ENCODE measurements at regions not wholly inside any gene's neighbourhood (a gene's known extent, or its start where the extent isn't known, plus 50 kb on each side); places are given as distances from the start of the nearest gene placed in this dataset.

DNA sequence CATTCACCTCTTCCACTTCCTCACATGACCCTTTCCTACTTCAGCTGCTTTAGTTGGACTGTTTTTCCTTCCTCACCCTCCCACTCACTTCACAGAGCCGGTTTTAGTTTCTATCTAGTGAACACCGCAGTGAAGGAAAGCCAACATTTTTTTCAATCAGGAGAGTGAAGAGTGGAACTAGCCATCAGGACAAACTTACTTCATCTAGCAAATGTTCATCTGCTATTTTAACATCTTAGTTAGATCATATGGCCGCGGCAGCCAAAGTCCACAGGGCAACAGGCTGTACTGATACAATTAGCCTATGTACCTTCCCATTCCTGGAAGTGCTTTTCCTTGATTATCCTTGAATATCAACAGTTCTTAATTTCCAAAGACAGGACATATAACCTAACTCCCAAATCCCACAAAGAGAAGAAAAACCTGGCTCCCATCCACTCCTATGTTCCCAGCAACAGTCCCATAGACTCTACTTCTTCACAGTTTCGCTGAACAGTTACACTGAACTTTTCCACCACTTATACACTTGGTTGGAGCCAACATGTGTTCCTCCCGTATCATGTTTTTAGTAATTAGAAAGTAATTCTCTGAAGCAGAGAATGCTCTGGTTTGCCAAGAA lies 456.2 kb upstream of the THBS1 start:
- Histone ChIP-seq H3K36me3 (ENCODE audit: insufficient read depth, low read length) (no peaks in the 10 kb centered on the region), H3K4me2 (ENCODE audit: low read depth, low read length, poor library complexity, severe bottlenecking) (no peak overlapping the region), H3K4me1 (ENCODE audit: low read length) (no peaks in the 10 kb centered on the region), H3K9me2 (replicated peaks; ENCODE audit: insufficient read depth, low read length) (no peaks in the 10 kb centered on the region), H3K4me3 (ENCODE audit: low read length) (no peak overlapping the region), H3K9ac (ENCODE audit: low read length) (no peak overlapping the region), H2AFZ (ENCODE audit: low read length) (no peak overlapping the region), H4K20me1 (ENCODE audit: insufficient read depth, low read depth, low read length) (no peaks in the 10 kb centered on the region), H3K27me3 (ENCODE audit: low read length) (no peaks in the 10 kb centered on the region), H3K9me3 (ENCODE audit: low read length) (no peaks in the 10 kb centered on the region), H3K79me2 (ENCODE audit: low read length) (no peaks in the 10 kb centered on the region), H3K27ac (ENCODE audit: low read length) (no peak overlapping the region)
- no peak for DNase-seq

- no peaks in the 10 kb centered on the region for H3K4me1 ChIP-seq (ENCODE audit: low read length)
- no peaks in the 10 kb centered on the region for H3K79me2 ChIP-seq (ENCODE audit: low read length)
- H3K9me2 ChIP-seq (replicated peaks; ENCODE audit: insufficient read depth, low read length), result no peaks in the 10 kb centered on the region
- no peaks in the 10 kb centered on the region for H3K9me3 ChIP-seq (ENCODE audit: low read length)
- no peak overlapping the region for H3K4me3 ChIP-seq (ENCODE audit: low read length)
- H3K27ac ChIP-seq (ENCODE audit: low read length), result no peak overlapping the region
- DNase-seq, result no peak
- no peaks in the 10 kb centered on the region for H3K36me3 ChIP-seq (ENCODE audit: insufficient read depth, low read length)
- no peak overlapping the region for H3K4me2 ChIP-seq (ENCODE audit: low read depth, low read length, poor library complexity, severe bottlenecking)
- no peak overlapping the region for H3K9ac ChIP-seq (ENCODE audit: low read length)
- no peaks in the 10 kb centered on the region for H4K20me1 ChIP-seq (ENCODE audit: insufficient read depth, low read depth, low read length)
- no peaks in the 10 kb centered on the region for H3K27me3 ChIP-seq (ENCODE audit: low read length)
- H2AFZ ChIP-seq (ENCODE audit: low read length), result no peak overlapping the region
Observed at GRCh38 chr15:39125226-39125625, 455.7 kb upstream of the THBS1 start.

DNA sequence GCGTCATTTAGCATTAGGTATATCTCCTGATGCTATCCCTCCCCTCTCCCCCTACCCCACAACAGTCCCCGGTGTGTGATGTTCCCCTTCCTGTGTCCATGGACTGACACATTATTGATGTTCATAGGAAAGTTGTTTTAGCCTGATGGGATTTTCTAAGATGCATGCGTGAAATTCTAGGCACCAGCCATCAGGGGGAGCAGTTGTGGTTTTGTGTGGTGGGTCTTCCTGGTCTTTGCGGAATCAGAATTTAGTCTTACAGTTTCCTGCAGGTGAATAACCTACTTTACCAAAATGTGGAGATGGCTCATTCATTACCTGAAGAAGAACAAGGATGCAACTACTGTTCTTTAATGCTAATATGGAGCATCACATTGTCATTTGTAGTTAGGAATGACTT lies 455.0 kb upstream of the THBS1 start:
- no peaks in the 10 kb centered on the region for H3K4me1 ChIP-seq (ENCODE audit: low read length)
- no peak overlapping the region for H3K9ac ChIP-seq (ENCODE audit: low read length)
- DNase-seq, result peak; percentile 73

GRCh38 chr15:39127151-39127790 lies 453.6 kb upstream of the THBS1 start:
- H3K36me3 ChIP-seq (ENCODE audit: insufficient read depth, low read length), result no peaks in the 10 kb centered on the region
- no peak overlapping the region for H3K4me2 ChIP-seq (ENCODE audit: low read depth, low read length, poor library complexity, severe bottlenecking)
- no peaks in the 10 kb centered on the region for H4K20me1 ChIP-seq (ENCODE audit: insufficient read depth, low read depth, low read length)
- no peaks in the 10 kb centered on the region for H3K79me2 ChIP-seq (ENCODE audit: low read length)
- H3K9me2 ChIP-seq (replicated peaks; ENCODE audit: insufficient read depth, low read length), result no peaks in the 10 kb centered on the region
- no peak overlapping the region for H3K9ac ChIP-seq (ENCODE audit: low read length)
- H3K9me3 ChIP-seq (ENCODE audit: low read length), result no peaks in the 10 kb centered on the region
- no peak for DNase-seq
- H3K27ac ChIP-seq (ENCODE audit: low read length), result no peak overlapping the region
- no peaks in the 10 kb centered on the region for H3K27me3 ChIP-seq (ENCODE audit: low read length)
- H3K4me1 ChIP-seq (ENCODE audit: low read length), result no peaks in the 10 kb centered on the region
- no peak overlapping the region for H3K4me3 ChIP-seq (ENCODE audit: low read length)
- no peak overlapping the region for H2AFZ ChIP-seq (ENCODE audit: low read length)

More for the DNA sequence above, 455.0 kb upstream of the THBS1 start:
- Histone ChIP-seq H3K9me2 (replicated peaks; ENCODE audit: insufficient read depth, low read length) (no peaks in the 10 kb centered on the region), H3K4me3 (ENCODE audit: low read length) (no peak overlapping the region), H3K27me3 (ENCODE audit: low read length) (no peaks in the 10 kb centered on the region), H3K9me3 (ENCODE audit: low read length) (no peaks in the 10 kb centered on the region), H4K20me1 (ENCODE audit: insufficient read depth, low read depth, low read length) (no peaks in the 10 kb centered on the region), H3K36me3 (ENCODE audit: insufficient read depth, low read length) (no peaks in the 10 kb centered on the region), H3K79me2 (ENCODE audit: low read length) (no peaks in the 10 kb centered on the region), H3K27ac (ENCODE audit: low read length) (no peak overlapping the region), H2AFZ (ENCODE audit: low read length) (no peak overlapping the region), H3K4me2 (ENCODE audit: low read depth, low read length, poor library complexity, severe bottlenecking) (no peak overlapping the region)

- Histone ChIP-seq H3K36me3 (ENCODE audit: insufficient read depth, low read length) (no peaks in the 10 kb centered on the region), H3K79me2 (ENCODE audit: low read length) (no peaks in the 10 kb centered on the region), H3K4me1 (ENCODE audit: low read length) (no peaks in the 10 kb centered on the region), H3K4me3 (ENCODE audit: low read length) (no peak overlapping the region), H3K4me2 (ENCODE audit: low read depth, low read length, poor library complexity, severe bottlenecking) (no peak overlapping the region), H3K27me3 (ENCODE audit: low read length) (no peaks in the 10 kb centered on the region), H3K9me2 (replicated peaks; ENCODE audit: insufficient read depth, low read length) (no peaks in the 10 kb centered on the region), H3K9ac (ENCODE audit: low read length) (no peak overlapping the region), H3K9me3 (ENCODE audit: low read length) (no peaks in the 10 kb centered on the region), H2AFZ (ENCODE audit: low read length) (no peak overlapping the region), H4K20me1 (ENCODE audit: insufficient read depth, low read depth, low read length) (no peaks in the 10 kb centered on the region), H3K27ac (ENCODE audit: low read length) (no peak overlapping the region)
- DNase-seq, result no peak
Observed at GRCh38 chr15:39127925-39128617, 452.8 kb upstream of the THBS1 start.

- H3K27me3 ChIP-seq (ENCODE audit: low read length), result no peaks in the 10 kb centered on the region
- no peak overlapping the region for H3K27ac ChIP-seq (ENCODE audit: low read length)
- H4K20me1 ChIP-seq (ENCODE audit: insufficient read depth, low read depth, low read length), result no peaks in the 10 kb centered on the region
- no peak for DNase-seq
- no peak overlapping the region for H3K4me2 ChIP-seq (ENCODE audit: low read depth, low read length, poor library complexity, severe bottlenecking)
- no peaks in the 10 kb centered on the region for H3K4me1 ChIP-seq (ENCODE audit: low read length)
- H3K9me3 ChIP-seq (ENCODE audit: low read length), result no peaks in the 10 kb centered on the region
- no peaks in the 10 kb centered on the region for H3K79me2 ChIP-seq (ENCODE audit: low read length)
- no peak overlapping the region for H3K9ac ChIP-seq (ENCODE audit: low read length)
- no peaks in the 10 kb centered on the region for H3K9me2 ChIP-seq (replicated peaks; ENCODE audit: insufficient read depth, low read length)
- no peak overlapping the region for H2AFZ ChIP-seq (ENCODE audit: low read length)
- no peaks in the 10 kb centered on the region for H3K36me3 ChIP-seq (ENCODE audit: insufficient read depth, low read length)
- no peak overlapping the region for H3K4me3 ChIP-seq (ENCODE audit: low read length)
Observed at GRCh38 chr15:39128746-39129145, 452.1 kb upstream of the THBS1 start.

DNA sequence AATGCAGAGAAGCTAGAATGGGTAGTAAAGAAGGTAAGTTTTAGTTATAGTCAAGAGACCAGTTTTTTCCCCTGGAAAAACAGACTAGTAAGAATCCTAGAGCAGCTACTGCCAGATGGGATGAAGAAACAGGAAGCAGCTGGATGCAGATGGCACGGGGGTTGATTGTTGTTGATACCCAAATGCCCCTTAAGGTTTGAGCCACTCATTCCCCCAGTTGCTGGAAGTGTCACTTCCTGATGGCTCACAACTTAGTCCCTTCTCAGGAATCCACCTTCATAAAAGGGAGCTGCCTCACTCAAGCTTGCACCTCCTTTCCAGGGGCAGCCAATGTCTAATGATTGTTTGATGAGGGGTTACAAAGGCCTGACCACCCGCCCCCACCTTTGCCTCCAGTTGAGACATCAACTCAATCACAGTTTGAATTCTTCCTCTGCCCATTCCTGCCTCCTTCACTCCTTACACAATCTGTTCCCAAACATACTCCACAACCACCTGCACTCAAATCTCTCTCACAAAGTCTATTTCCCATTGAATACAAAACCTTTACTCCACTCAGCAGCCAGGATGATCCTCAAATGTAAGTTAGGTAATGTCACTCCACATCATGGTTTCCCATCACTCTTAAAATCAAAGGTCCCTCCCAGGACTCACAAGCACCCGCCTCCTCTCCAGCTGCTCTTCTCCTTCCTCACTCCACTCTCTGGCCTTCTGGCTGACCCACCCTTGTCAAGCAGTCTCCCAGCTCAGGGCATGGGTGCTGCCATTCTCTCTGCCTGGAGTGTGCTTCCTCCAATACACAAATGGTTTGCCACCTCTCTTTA lies 450.1 kb upstream of the THBS1 start:
- no peak for DNase-seq
- no peaks in the 10 kb centered on the region for H4K20me1 ChIP-seq (ENCODE audit: insufficient read depth, low read depth, low read length)
- no peaks in the 10 kb centered on the region for H3K36me3 ChIP-seq (ENCODE audit: insufficient read depth, low read length)
- no peaks in the 10 kb centered on the region for H3K9me2 ChIP-seq (replicated peaks; ENCODE audit: insufficient read depth, low read length)
- no peak overlapping the region for H2AFZ ChIP-seq (ENCODE audit: low read length)
- no peak overlapping the region for H3K4me3 ChIP-seq (ENCODE audit: low read length)
- H3K79me2 ChIP-seq (ENCODE audit: low read length), result no peaks in the 10 kb centered on the region
- no peaks in the 10 kb centered on the region for H3K27me3 ChIP-seq (ENCODE audit: low read length)
- no peaks in the 10 kb centered on the region for H3K9me3 ChIP-seq (ENCODE audit: low read length)
- H3K9ac ChIP-seq (ENCODE audit: low read length), result no peak overlapping the region
- no peak overlapping the region for H3K4me2 ChIP-seq (ENCODE audit: low read depth, low read length, poor library complexity, severe bottlenecking)
- no peak overlapping the region for H3K27ac ChIP-seq (ENCODE audit: low read length)
- no peaks in the 10 kb centered on the region for H3K4me1 ChIP-seq (ENCODE audit: low read length)

- DNase-seq, result no peak
- Histone ChIP-seq H2AFZ (ENCODE audit: low read length) (no peak overlapping the region), H3K79me2 (ENCODE audit: low read length) (no peaks in the 10 kb centered on the region), H3K9me3 (ENCODE audit: low read length) (no peaks in the 10 kb centered on the region), H3K4me1 (ENCODE audit: low read length) (no peaks in the 10 kb centered on the region), H3K4me3 (ENCODE audit: low read length) (no peak overlapping the region), H3K27ac (ENCODE audit: low read length) (no peak overlapping the region), H3K36me3 (ENCODE audit: insufficient read depth, low read length) (no peaks in the 10 kb centered on the region), H3K9ac (ENCODE audit: low read length) (no peak overlapping the region), H3K27me3 (ENCODE audit: low read length) (no peaks in the 10 kb centered on the region), H3K4me2 (ENCODE audit: low read depth, low read length, poor library complexity, severe bottlenecking) (no peak overlapping the region), H3K9me2 (replicated peaks; ENCODE audit: insufficient read depth, low read length) (no peaks in the 10 kb centered on the region), H4K20me1 (ENCODE audit: insufficient read depth, low read depth, low read length) (no peaks in the 10 kb centered on the region)
Observed at GRCh38 chr15:39131609-39132008, 449.3 kb upstream of the THBS1 start.

Data from Karpas-422 (cell line).